HL-60/S4 treated with phorbol 12-myristate 13-acetate at 8.2 ng/mL for 4 days and 3 days (cell line): ENCODE measurements at regions not wholly inside any gene's neighbourhood (a gene's known extent, or its start where the extent isn't known, plus 50 kb on each side); places are given as distances from the start of the nearest gene placed in this dataset.
"Not testable (repeated sequence)": the region's sequence is repeated elsewhere in the genome, so short reads cannot be mapped to it uniquely, and the experiment has no call there.

ENCODE experiments used
- in situ Hi-C: fragments of 300-500 bp; cut with MboI; formaldehyde crosslinking; loops from 2 replicates; pipeline ENCODE4 v1.15.0; 2022; ENCODE audit warnings: low sequenced_read_pairs

GRCh38 chr14:71619472-71619871, 312.8 kb upstream of the RGS6 start:
- in situ Hi-C loops: no loop called here

GRCh38 chr14:71620401-71620800, 311.8 kb upstream of the RGS6 start:
- in situ Hi-C loops: no loop called here

- in situ Hi-C loops: no loop called here
Observed at GRCh38 chr14:71621276-71621675, 311.0 kb upstream of the RGS6 start.

GRCh38 chr14:71621980-71622605, 310.1 kb upstream of the RGS6 start:
- in situ Hi-C loops: no loop called here

GRCh38 chr14:71623939-71624338, 308.3 kb upstream of the RGS6 start:
- in situ Hi-C loops: no loop called here

- in situ Hi-C loops: no loop called here
Observed at GRCh38 chr14:71625175-71625574, 307.1 kb upstream of the RGS6 start.

GRCh38 chr14:71625891-71626701, 306.1 kb upstream of the RGS6 start:
- in situ Hi-C loops: no loop called here

GRCh38 chr14:71628433-71628832, 303.8 kb upstream of the RGS6 start:
- in situ Hi-C loops: no loop called here

GRCh38 chr14:71629250-71629649, 303.0 kb upstream of the RGS6 start:
- in situ Hi-C loops: no loop called here

GRCh38 chr14:71629765-71630492, 302.3 kb upstream of the RGS6 start:
- in situ Hi-C loops: no loop called here

- in situ Hi-C loops: not testable (repeated sequence)
Observed at GRCh38 chr14:71631030-71631429, 301.2 kb upstream of the RGS6 start.

- in situ Hi-C loops: no loop called here
Observed at GRCh38 chr14:71632440-71632946, 299.7 kb upstream of the RGS6 start.

GRCh38 chr14:71636076-71636475, 296.2 kb upstream of the RGS6 start:
- in situ Hi-C loops: no loop called here

GRCh38 chr14:71636820-71637471, 295.3 kb upstream of the RGS6 start:
- in situ Hi-C loops: no loop called here

GRCh38 chr14:71638523-71639196, 293.6 kb upstream of the RGS6 start:
- in situ Hi-C loops: no loop called here

GRCh38 chr14:71642715-71643114, 289.5 kb upstream of the RGS6 start:
- in situ Hi-C loops: no loop called here

- in situ Hi-C loops: no loop called here
Observed at GRCh38 chr14:71645656-71646055, 286.6 kb upstream of the RGS6 start.

- in situ Hi-C loops: no loop called here
Observed at GRCh38 chr14:71646518-71646917, 285.7 kb upstream of the RGS6 start.

GRCh38 chr14:71647086-71647784, 285.0 kb upstream of the RGS6 start:
- in situ Hi-C loops: no loop called here

- in situ Hi-C loops: no loop called here
Observed at GRCh38 chr14:71648725-71649124, 283.5 kb upstream of the RGS6 start.
